Loucy (cell line): ENCODE measurements at regions not wholly inside any gene's neighbourhood (a gene's known extent, or its start where the extent isn't known, plus 50 kb on each side); places are given as distances from the start of the nearest gene placed in this dataset.

Experiments used
- H2AFZ ChIP-seq: fragments of 200-600 bp; sonication (generic); 2 replicates; pipeline ENCODE4 v1.6.0; 2016; ENCODE audit warnings: antibody characterized with exemption, mild to moderate bottlenecking, low read length, moderate library complexity
- H3F3A ChIP-seq: fragments of 200-600 bp; 2 replicates; pipeline ENCODE4 v1.6.0; 2016; ENCODE audit warnings: antibody characterized with exemption, low read depth, mild to moderate bottlenecking
- H3K27me3 ChIP-seq: fragments of 200-600 bp; sonication (generic); 2 replicates; pipeline ENCODE4 v1.6.1; 2014; ENCODE audit warnings: low read length, mild to moderate bottlenecking; ENCODE audit not compliant: insufficient read depth, poor library complexity, severe bottlenecking
- H3K36me3 ChIP-seq: fragments of 200-600 bp; sonication (generic); 2 replicates; pipeline ENCODE4 v1.6.1; 2016; ENCODE audit warnings: low read length; ENCODE audit not compliant: insufficient read depth
- H3K4me1 ChIP-seq: fragments of 200-600 bp; sonication (generic); 2 replicates; pipeline ENCODE4 v1.5.1; 2014; ENCODE audit warnings: low read length, mild to moderate bottlenecking; ENCODE audit not compliant: insufficient read depth, poor library complexity, severe bottlenecking
- H3K4me2 ChIP-seq: fragments of 200-600 bp; sonication (generic); 2 replicates; pipeline ENCODE4 v1.6.0; 2014; ENCODE audit warnings: antibody characterized with exemption, low read length, low read depth, mild to moderate bottlenecking; ENCODE audit not compliant: poor library complexity, severe bottlenecking
- H3K4me3 ChIP-seq: fragments of 200-600 bp; sonication (generic); 2 replicates; pipeline ENCODE4 v1.5.1; 2014; ENCODE audit warnings: low read length, mild to moderate bottlenecking, mixed read lengths; ENCODE audit not compliant: poor library complexity, severe bottlenecking
- H3K79me2 ChIP-seq: fragments of 200-600 bp; sonication (generic); 2 replicates; pipeline ENCODE4 v1.6.1; 2014; ENCODE audit warnings: low read length; ENCODE audit not compliant: insufficient read depth
- H3K9ac ChIP-seq: fragments of 200-600 bp; sonication (generic); 2 replicates; pipeline ENCODE4 v1.6.0; 2014; ENCODE audit warnings: mild to moderate bottlenecking, low read depth, low read length, moderate library complexity; ENCODE audit not compliant: poor library complexity, severe bottlenecking
- H3K9me2 ChIP-seq: fragments of 200-600 bp; sonication (generic); replicated peaks from 2 replicates; pipeline ENCODE4 v1.6.1; 2016; ENCODE audit warnings: low read depth, low read length, mixed read lengths
- H3K9me3 ChIP-seq: fragments of 200-600 bp; sonication (generic); 2 replicates; pipeline ENCODE4 v1.6.1; 2014; ENCODE audit warnings: mild to moderate bottlenecking, antibody characterized with exemption, low read length, low read depth; ENCODE audit not compliant: insufficient read depth
- H4K20me1 ChIP-seq: fragments of 200-600 bp; sonication (generic); 2 replicates; pipeline ENCODE4 v1.6.0; 2014; ENCODE audit warnings: antibody characterized with exemption, low read length, mild to moderate bottlenecking; ENCODE audit not compliant: insufficient read depth, poor library complexity, severe bottlenecking
- EZH2phosphoT487 ChIP-seq: fragments of 200-600 bp; IDR thresholded peaks from 2 replicates; pipeline ENCODE4 v1.6.1; 2018; ENCODE audit warnings: antibody characterized with exemption, mild to moderate bottlenecking, moderate library complexity, borderline replicate concordance
- TF ChIP-seq, protein P1 (sequence below): fragments of 200-600 bp; sonication (generic); conservative IDR thresholded peaks from 2 replicates; pipeline ENCODE4 v1.5.1; 2014; ENCODE audit warnings: mild to moderate bottlenecking, antibody characterized with exemption, low read length

GRCh38 chr18:65380986-65381385, 369.8 kb upstream of the CDH7 start:
- H3K9me2 ChIP-seq = no peaks in the 10 kb centered on the region; the same call in 1 of the 2 replicates
- H3K27me3 ChIP-seq = no peaks in the 10 kb centered on the region
- H3F3A ChIP-seq = no peaks in the 10 kb centered on the region
- H3K4me1 ChIP-seq = no peaks in the 10 kb centered on the region
- no peaks in the 10 kb centered on the region for H4K20me1 ChIP-seq
- no peak overlapping the region for H2AFZ ChIP-seq
- H3K36me3 ChIP-seq = no peaks in the 10 kb centered on the region
- H3K4me2 ChIP-seq = no peak overlapping the region
- no peak overlapping the region for H3K4me3 ChIP-seq
- TF ChIP-seq, protein P1, sequence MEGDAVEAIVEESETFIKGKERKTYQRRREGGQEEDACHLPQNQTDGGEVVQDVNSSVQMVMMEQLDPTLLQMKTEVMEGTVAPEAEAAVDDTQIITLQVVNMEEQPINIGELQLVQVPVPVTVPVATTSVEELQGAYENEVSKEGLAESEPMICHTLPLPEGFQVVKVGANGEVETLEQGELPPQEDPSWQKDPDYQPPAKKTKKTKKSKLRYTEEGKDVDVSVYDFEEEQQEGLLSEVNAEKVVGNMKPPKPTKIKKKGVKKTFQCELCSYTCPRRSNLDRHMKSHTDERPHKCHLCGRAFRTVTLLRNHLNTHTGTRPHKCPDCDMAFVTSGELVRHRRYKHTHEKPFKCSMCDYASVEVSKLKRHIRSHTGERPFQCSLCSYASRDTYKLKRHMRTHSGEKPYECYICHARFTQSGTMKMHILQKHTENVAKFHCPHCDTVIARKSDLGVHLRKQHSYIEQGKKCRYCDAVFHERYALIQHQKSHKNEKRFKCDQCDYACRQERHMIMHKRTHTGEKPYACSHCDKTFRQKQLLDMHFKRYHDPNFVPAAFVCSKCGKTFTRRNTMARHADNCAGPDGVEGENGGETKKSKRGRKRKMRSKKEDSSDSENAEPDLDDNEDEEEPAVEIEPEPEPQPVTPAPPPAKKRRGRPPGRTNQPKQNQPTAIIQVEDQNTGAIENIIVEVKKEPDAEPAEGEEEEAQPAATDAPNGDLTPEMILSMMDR = no peak
- TF ChIP-seq EZH2phosphoT487 = no peak
- H3K9ac ChIP-seq = no peak overlapping the region
- H3K9me3 ChIP-seq = no peaks in the 10 kb centered on the region
- H3K79me2 ChIP-seq = no peaks in the 10 kb centered on the region

DNA sequence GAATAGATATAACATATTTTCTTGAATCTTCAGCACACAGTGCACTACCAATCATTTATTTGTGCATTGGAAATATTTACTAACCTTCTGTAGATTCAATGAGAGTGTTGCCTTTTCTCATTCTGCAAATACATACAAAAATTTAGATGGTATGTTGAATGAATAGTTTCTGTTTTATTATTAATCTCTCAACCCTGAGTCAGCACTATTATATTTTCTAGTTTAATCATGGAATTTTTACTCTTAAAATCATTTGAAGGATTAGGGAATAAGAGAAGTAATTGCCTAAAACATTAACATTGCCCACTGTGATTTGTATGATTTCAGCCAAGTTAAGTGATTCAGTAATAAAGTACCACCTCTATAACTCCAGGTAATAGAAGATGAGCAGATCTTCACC, 370.2 kb upstream of the CDH7 start:
- Histone ChIP-seq H3K9me3 (no peaks in the 10 kb centered on the region), H3K9ac (no peak overlapping the region), H3K36me3 (no peaks in the 10 kb centered on the region), H3K9me2 (no peaks in the 10 kb centered on the region; the same call in 1 of the 2 replicates), H2AFZ (no peak overlapping the region), H3K4me1 (no peaks in the 10 kb centered on the region), H4K20me1 (no peaks in the 10 kb centered on the region), H3K4me2 (no peak overlapping the region), H3K79me2 (no peaks in the 10 kb centered on the region), H3K27me3 (no peaks in the 10 kb centered on the region), H3F3A (no peaks in the 10 kb centered on the region), H3K4me3 (no peak overlapping the region)
- TF ChIP-seq EZH2phosphoT487 = no peak
- TF ChIP-seq, protein P1 = no peak

DNA sequence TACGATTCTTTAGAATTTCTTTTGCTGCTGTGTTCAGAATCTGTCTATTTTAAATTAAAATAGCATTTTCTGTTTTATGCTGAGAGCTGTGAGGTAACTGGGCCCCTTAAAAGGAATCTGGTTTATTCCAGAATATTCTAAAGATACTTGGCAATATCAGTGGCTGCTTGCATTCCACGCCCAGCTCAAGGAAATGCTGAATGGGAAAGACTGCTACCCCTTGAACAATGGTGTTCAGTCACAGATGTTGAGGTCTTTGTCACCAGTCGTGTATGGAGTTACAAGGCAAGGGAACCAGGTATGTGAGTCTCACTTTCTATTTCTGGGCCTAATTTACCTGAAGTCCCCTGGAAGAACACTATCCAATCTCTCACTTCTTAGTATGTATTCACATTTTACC, 377.9 kb upstream of the CDH7 start:
- Histone ChIP-seq H3K4me1 (no peaks in the 10 kb centered on the region), H3K4me2 (no peak overlapping the region), H3K9me3 (no peaks in the 10 kb centered on the region), H3K27me3 (no peaks in the 10 kb centered on the region), H3K36me3 (no peaks in the 10 kb centered on the region), H4K20me1 (no peaks in the 10 kb centered on the region), H3K79me2 (no peaks in the 10 kb centered on the region), H2AFZ (no peak overlapping the region), H3K9me2 (no peaks in the 10 kb centered on the region; the same call in 1 of the 2 replicates), H3F3A (no peaks in the 10 kb centered on the region), H3K9ac (no peak overlapping the region), H3K4me3 (no peak overlapping the region)
- TF ChIP-seq EZH2phosphoT487 = no peak
- TF ChIP-seq, protein P1 = no peak
